Lower lobe of right lung (tissue), 2 donors: ENCODE measurements at regions not wholly inside any gene's neighbourhood (a gene's known extent, or its start where the extent isn't known, plus 50 kb on each side); places are given as distances from the start of the nearest gene placed in this dataset.

Experiments used
- ATAC-seq, 2 donors: fragments of 200-7000 bp; cut with Tn5 transposase; one replicate each; pipeline ENCODE4 v1.9.1; 2020 to 2022; ENCODE audit warnings: mild to moderate bottlenecking in 2 of 2, moderate library complexity in 2 of 2
- DNase-seq: peaks from one replicate; pipeline ENCODE4 v3.0.0-alpha.2; 2020
- H3K27ac ChIP-seq: fragments of 200-600 bp; one replicate; pipeline ENCODE4 v1.8.0; 2022
- H3K27me3 ChIP-seq: fragments of 200-600 bp; one replicate; pipeline ENCODE4 v1.8.0; 2022; ENCODE audit warnings: low read depth
- H3K36me3 ChIP-seq: fragments of 200-600 bp; one replicate; pipeline ENCODE4 v1.8.0; 2022; ENCODE audit warnings: mild to moderate bottlenecking
- H3K4me1 ChIP-seq: fragments of 200-600 bp; one replicate; pipeline ENCODE4 v1.8.0; 2022
- H3K4me3 ChIP-seq: fragments of 200-600 bp; one replicate; pipeline ENCODE4 v1.8.0; 2022; ENCODE audit warnings: mild to moderate bottlenecking
- H3K9me3 ChIP-seq: fragments of 200-600 bp; one replicate; pipeline ENCODE4 v1.8.0; 2022
- intact Hi-C: fragments of 100-400 bp; cut with DNase I; formaldehyde crosslinking; loops from one replicate; pipeline ENCODE4 v1.11.0; 2022
- TF ChIP-seq, protein P1 (sequence below): fragments of 200-600 bp; IDR thresholded peaks from one replicate; pipeline ENCODE4 v1.8.0; 2022; ENCODE audit warnings: antibody characterized with exemption, mild to moderate bottlenecking
- donor health status: DM: no; HTN: yes; CAD: no; lungs with severe emphysema.

DNA sequence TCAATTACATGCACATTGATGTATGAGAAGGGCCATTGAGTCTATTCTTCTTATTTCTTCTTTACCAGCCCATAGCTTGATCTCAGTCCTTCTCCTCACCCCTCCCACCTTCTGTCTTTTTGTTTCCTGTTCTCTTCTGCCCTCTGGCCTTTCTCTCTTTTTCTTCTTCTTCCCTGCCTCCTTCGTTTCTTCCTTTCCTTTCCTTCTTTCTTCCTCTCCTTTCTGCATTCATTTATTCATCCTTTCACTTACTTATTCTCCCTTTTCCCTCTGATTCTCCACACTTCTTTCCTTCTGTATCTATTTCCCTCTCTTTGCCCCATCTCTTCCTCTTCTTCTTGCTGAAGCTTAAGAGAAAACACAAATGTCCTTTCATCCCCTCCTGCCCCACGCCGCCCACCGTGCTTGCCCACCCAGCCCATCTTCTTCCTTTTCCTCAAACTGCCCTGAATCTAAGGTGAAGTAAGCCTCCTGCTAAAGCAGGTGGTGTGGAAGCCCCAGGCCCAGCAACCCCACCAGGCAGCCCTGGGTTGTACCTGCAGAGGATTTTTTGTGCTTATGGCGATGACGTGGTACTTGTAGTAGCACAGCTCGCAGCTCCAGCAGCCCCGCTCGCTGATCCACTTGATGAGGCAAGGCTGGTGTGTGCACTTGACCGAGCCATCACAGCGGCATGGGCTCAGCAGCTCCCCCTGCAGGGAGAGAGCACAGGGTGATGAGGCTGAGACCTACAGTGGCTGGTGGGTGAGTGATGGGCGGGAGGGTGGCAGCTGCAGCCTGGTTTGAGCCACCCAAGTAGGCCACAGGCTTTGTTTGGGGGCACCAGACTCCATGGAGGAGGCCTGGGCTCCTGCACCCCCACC, 89.0 kb downstream of the MARCHF4 start:
- Histone ChIP-seq H3K9me3 (no peaks in the 10 kb centered on the region), H3K36me3 (no peaks in the 10 kb centered on the region), H3K4me1 (no peaks in the 10 kb centered on the region), H3K27ac (no peak overlapping the region), H3K4me3 (no peak overlapping the region), H3K27me3 (no peaks in the 10 kb centered on the region)
- TF ChIP-seq, protein P1, sequence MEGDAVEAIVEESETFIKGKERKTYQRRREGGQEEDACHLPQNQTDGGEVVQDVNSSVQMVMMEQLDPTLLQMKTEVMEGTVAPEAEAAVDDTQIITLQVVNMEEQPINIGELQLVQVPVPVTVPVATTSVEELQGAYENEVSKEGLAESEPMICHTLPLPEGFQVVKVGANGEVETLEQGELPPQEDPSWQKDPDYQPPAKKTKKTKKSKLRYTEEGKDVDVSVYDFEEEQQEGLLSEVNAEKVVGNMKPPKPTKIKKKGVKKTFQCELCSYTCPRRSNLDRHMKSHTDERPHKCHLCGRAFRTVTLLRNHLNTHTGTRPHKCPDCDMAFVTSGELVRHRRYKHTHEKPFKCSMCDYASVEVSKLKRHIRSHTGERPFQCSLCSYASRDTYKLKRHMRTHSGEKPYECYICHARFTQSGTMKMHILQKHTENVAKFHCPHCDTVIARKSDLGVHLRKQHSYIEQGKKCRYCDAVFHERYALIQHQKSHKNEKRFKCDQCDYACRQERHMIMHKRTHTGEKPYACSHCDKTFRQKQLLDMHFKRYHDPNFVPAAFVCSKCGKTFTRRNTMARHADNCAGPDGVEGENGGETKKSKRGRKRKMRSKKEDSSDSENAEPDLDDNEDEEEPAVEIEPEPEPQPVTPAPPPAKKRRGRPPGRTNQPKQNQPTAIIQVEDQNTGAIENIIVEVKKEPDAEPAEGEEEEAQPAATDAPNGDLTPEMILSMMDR: peak; percentile 21
- ATAC-seq: peak in 1 of 2 donors; percentile 41
- DNase-seq: no peak
- intact Hi-C loops: no loop called here

GRCh38 chr2:216281876-216282275, 90.4 kb downstream of the MARCHF4 start:
- DNase-seq: no peak

DNA sequence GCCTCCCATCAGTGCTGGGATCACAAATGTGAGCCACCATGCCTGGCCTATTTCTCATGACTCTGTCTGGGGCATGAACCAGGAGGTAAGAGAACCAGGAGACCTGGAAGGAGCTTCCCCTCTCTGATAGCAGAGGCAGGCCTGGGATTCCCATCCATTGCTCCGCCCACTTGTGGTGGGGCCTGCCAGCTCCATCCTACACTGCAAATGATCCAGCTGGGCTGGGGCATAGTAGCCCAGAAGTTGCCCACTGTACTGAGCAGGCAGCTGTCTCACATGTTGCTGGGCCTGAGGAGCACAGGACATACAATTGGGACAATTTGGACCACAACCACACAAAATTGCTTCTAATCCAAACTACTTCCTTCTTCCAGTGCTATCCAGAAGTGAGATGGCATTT, 91.0 kb downstream of the MARCHF4 start:
- TF ChIP-seq, protein P1: no peak
- no peak for DNase-seq
- ATAC-seq: no peak
- no peaks in the 10 kb centered on the region for H3K4me1 ChIP-seq
- H3K27ac ChIP-seq: no peak overlapping the region
- no peaks in the 10 kb centered on the region for H3K36me3 ChIP-seq
- intact Hi-C loops: no loop called here
- H3K27me3 ChIP-seq: no peaks in the 10 kb centered on the region
- no peak overlapping the region for H3K4me3 ChIP-seq
- no peaks in the 10 kb centered on the region for H3K9me3 ChIP-seq

More at GRCh38 chr2:216281876-216282275, 90.4 kb downstream of the MARCHF4 start:
- no peaks in the 10 kb centered on the region for H3K4me1 ChIP-seq
- intact Hi-C loops: no loop called here
- no peak for ATAC-seq
- H3K27me3 ChIP-seq: no peaks in the 10 kb centered on the region
- no peaks in the 10 kb centered on the region for H3K9me3 ChIP-seq
- no peak overlapping the region for H3K4me3 ChIP-seq
- H3K36me3 ChIP-seq: no peaks in the 10 kb centered on the region
- TF ChIP-seq, protein P1: no peak
- no peak overlapping the region for H3K27ac ChIP-seq

- no peaks in the 10 kb centered on the region for H3K4me1 ChIP-seq
- no peak for ATAC-seq
- TF ChIP-seq, protein P1: no peak
- no peak overlapping the region for H3K4me3 ChIP-seq
- no peak overlapping the region for H3K27ac ChIP-seq
- H3K9me3 ChIP-seq: no peaks in the 10 kb centered on the region
- DNase-seq: no peak
- no peaks in the 10 kb centered on the region for H3K36me3 ChIP-seq
- intact Hi-C loops: no loop called here
- H3K27me3 ChIP-seq: no peaks in the 10 kb centered on the region
Observed at GRCh38 chr2:216279459-216279858, 92.8 kb downstream of the MARCHF4 start.

GRCh38 chr2:216279031-216279430, 93.3 kb downstream of the MARCHF4 start:
- intact Hi-C loops: no loop called here
- H3K27me3 ChIP-seq: no peaks in the 10 kb centered on the region
- DNase-seq: no peak
- H3K36me3 ChIP-seq: no peaks in the 10 kb centered on the region
- H3K4me3 ChIP-seq: no peak overlapping the region
- ATAC-seq: no peak
- no peak overlapping the region for H3K27ac ChIP-seq
- no peaks in the 10 kb centered on the region for H3K9me3 ChIP-seq
- H3K4me1 ChIP-seq: no peaks in the 10 kb centered on the region
- TF ChIP-seq, protein P1: no peak
